SU-DHL-6 (cell line): ENCODE measurements at regions not wholly inside any gene's neighbourhood (a gene's known extent, or its start where the extent isn't known, plus 50 kb on each side); places are given as distances from the start of the nearest gene placed in this dataset.

Experiments used
- H2AFZ ChIP-seq: fragments of 200-600 bp; sonication (generic); 2 replicates; pipeline ENCODE4 v1.6.1; 2014; ENCODE audit warnings: low read depth, mild to moderate bottlenecking, moderate library complexity, mixed read lengths, antibody characterized with exemption, low read length; ENCODE audit not compliant: severe bottlenecking
- H3F3A ChIP-seq: fragments of 200-600 bp; shearing (Covaris generic); 2 replicates; pipeline ENCODE4 v1.6.0; 2016; ENCODE audit warnings: antibody characterized with exemption, mild to moderate bottlenecking; ENCODE audit not compliant: insufficient read depth
- H3K27ac ChIP-seq: fragments of 200-600 bp; sonication (generic); 2 replicates; pipeline ENCODE4 v1.5.1; 2016; ENCODE audit warnings: low read depth, mild to moderate bottlenecking, low read length, moderate library complexity, mixed read lengths
- H3K27me3 ChIP-seq: fragments of 200-600 bp; sonication (generic), shearing (Covaris generic); 2 replicates; pipeline ENCODE4 v1.6.0; 2014; ENCODE audit warnings: mild to moderate bottlenecking, low read length
- H3K36me3 ChIP-seq: fragments of 200-600 bp; sonication (generic); 2 replicates; pipeline ENCODE4 v1.6.1; 2014; ENCODE audit warnings: mild to moderate bottlenecking, low read length, mixed read lengths
- H3K4me2 ChIP-seq: fragments of 300-600, 200-600 bp; shearing (Covaris generic), sonication (generic); 2 replicates; pipeline ENCODE4 v1.6.0; 2014; ENCODE audit warnings: low read length, low read depth, mild to moderate bottlenecking; ENCODE audit not compliant: poor library complexity, severe bottlenecking
- H3K4me3 ChIP-seq: fragments of 200-600 bp; sonication (generic); 2 replicates; pipeline ENCODE4 v1.5.1; 2014; ENCODE audit warnings: antibody characterized with exemption, low read length, mild to moderate bottlenecking, mixed read lengths; ENCODE audit not compliant: insufficient read depth, poor library complexity, severe bottlenecking
- H3K79me2 ChIP-seq: fragments of 200-600 bp; sonication (generic); 2 replicates; pipeline ENCODE4 v1.6.1; 2014; ENCODE audit warnings: mild to moderate bottlenecking, low read length, moderate library complexity; ENCODE audit not compliant: insufficient read depth
- H3K9ac ChIP-seq: fragments of 200-600 bp; sonication (generic); 2 replicates; pipeline ENCODE4 v1.7.0; 2014; ENCODE audit warnings: mild to moderate bottlenecking, low read length
- H3K9me2 ChIP-seq: fragments of 200-600 bp; sonication (generic); replicated peaks from 2 replicates; pipeline ENCODE4 v1.6.1; 2014; ENCODE audit warnings: low read length; ENCODE audit not compliant: insufficient read depth
- H3K9me3 ChIP-seq: fragments of 200-600 bp; sonication (generic); 2 replicates; pipeline ENCODE4 v1.6.1; 2014; ENCODE audit warnings: low read length, mixed read lengths; ENCODE audit not compliant: insufficient read depth
- H4K20me1 ChIP-seq: fragments of 200-600 bp; sonication (generic); 2 replicates; pipeline ENCODE4 v1.6.1; 2014; ENCODE audit warnings: low read depth, mild to moderate bottlenecking, antibody characterized with exemption, low read length, moderate library complexity, mixed read lengths
- EZH2phosphoT487 ChIP-seq: fragments of 200-600 bp; sonication (generic), shearing (Covaris generic); conservative IDR thresholded peaks from 2 replicates; pipeline ENCODE4 v1.6.1; 2018; ENCODE audit warnings: mild to moderate bottlenecking, antibody characterized with exemption, low read length, moderate library complexity, mixed read lengths
- TF ChIP-seq, protein P1 (sequence below): fragments of 200-600 bp; sonication (generic); IDR thresholded peaks from one replicate; pipeline ENCODE4 v1.5.1; 2017; ENCODE audit warnings: antibody characterized with exemption, mild to moderate bottlenecking, low read length, moderate library complexity; ENCODE audit not compliant: insufficient read depth, poor library complexity, severe bottlenecking

GRCh38 chr5:125037530-125037929, 291.1 kb upstream of the ZNF608 start:
- H3K4me3 ChIP-seq: no peak overlapping the region
- no peaks in the 10 kb centered on the region for H3K27me3 ChIP-seq
- TF ChIP-seq EZH2phosphoT487: no peak
- TF ChIP-seq, protein P1, sequence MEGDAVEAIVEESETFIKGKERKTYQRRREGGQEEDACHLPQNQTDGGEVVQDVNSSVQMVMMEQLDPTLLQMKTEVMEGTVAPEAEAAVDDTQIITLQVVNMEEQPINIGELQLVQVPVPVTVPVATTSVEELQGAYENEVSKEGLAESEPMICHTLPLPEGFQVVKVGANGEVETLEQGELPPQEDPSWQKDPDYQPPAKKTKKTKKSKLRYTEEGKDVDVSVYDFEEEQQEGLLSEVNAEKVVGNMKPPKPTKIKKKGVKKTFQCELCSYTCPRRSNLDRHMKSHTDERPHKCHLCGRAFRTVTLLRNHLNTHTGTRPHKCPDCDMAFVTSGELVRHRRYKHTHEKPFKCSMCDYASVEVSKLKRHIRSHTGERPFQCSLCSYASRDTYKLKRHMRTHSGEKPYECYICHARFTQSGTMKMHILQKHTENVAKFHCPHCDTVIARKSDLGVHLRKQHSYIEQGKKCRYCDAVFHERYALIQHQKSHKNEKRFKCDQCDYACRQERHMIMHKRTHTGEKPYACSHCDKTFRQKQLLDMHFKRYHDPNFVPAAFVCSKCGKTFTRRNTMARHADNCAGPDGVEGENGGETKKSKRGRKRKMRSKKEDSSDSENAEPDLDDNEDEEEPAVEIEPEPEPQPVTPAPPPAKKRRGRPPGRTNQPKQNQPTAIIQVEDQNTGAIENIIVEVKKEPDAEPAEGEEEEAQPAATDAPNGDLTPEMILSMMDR: no peak
- H3K79me2 ChIP-seq: no peaks in the 10 kb centered on the region
- peak overlapping the region; percentile 35 for H3K4me2 ChIP-seq
- no peaks in the 10 kb centered on the region for H3K36me3 ChIP-seq
- no peaks in the 10 kb centered on the region for H4K20me1 ChIP-seq
- H3K9me3 ChIP-seq: no peaks in the 10 kb centered on the region
- 0 out of 2 replicates have a peak overlapping the region, but pooled peaks have one; percentile 0 for H3K9ac ChIP-seq
- no peaks in the 10 kb centered on the region for H3F3A ChIP-seq
- H2AFZ ChIP-seq: peak overlapping the region; percentile 29
- H3K9me2 ChIP-seq: no peaks in the 10 kb centered on the region
- peak overlapping the region; percentile 20 for H3K27ac ChIP-seq

- Histone ChIP-seq H3F3A (no peaks in the 10 kb centered on the region), H3K4me3 (no peak overlapping the region), H3K9me3 (no peaks in the 10 kb centered on the region), H3K9ac (no peak overlapping the region), H4K20me1 (no peaks in the 10 kb centered on the region), H3K36me3 (no peaks in the 10 kb centered on the region), H3K27me3 (no peaks in the 10 kb centered on the region), H3K27ac (no peak overlapping the region), H3K79me2 (no peaks in the 10 kb centered on the region), H2AFZ (no peak overlapping the region), H3K9me2 (no peaks in the 10 kb centered on the region), H3K4me2 (peak overlapping the region; percentile 4)
- TF ChIP-seq, protein P1: no peak
- TF ChIP-seq EZH2phosphoT487: no peak
These were observed 292.0 kb upstream of the ZNF608 start for GRCh38 chr5:125038477-125038876.

- Histone ChIP-seq H3K27me3 (no peaks in the 10 kb centered on the region), H3K9ac (no peak overlapping the region), H3K27ac (no peak overlapping the region), H3K4me3 (no peak overlapping the region), H3K4me2 (no peak overlapping the region), H3K9me3 (no peaks in the 10 kb centered on the region), H3K79me2 (no peaks in the 10 kb centered on the region), H3K36me3 (no peaks in the 10 kb centered on the region), H4K20me1 (no peaks in the 10 kb centered on the region), H3K9me2 (no peaks in the 10 kb centered on the region), H2AFZ (no peak overlapping the region), H3F3A (no peaks in the 10 kb centered on the region)
- TF ChIP-seq, protein P1: no peak
- TF ChIP-seq EZH2phosphoT487: no peak
These were observed 295.4 kb upstream of the ZNF608 start for GRCh38 chr5:125041798-125042197.
